Natural killer cell treated with Interleukin-12 subunit alpha and Interleukin-12 subunit beta and Interleukin-15 and Interleukin-18, amount 100 ng/mL, for 72 hours (primary cell): ENCODE measurements at regions not wholly inside any gene's neighbourhood (a gene's known extent, or its start where the extent isn't known, plus 50 kb on each side); places are given as distances from the start of the nearest gene placed in this dataset.
"Not testable (repeated sequence)": the region's sequence is repeated elsewhere in the genome, so short reads cannot be mapped to it uniquely, and the experiment has no call there.

Experiments
- ATAC-seq, 2 donors: fragments of 150-1000 bp; cut with Tn5 transposase in 1 of 2; sonication (Bioruptor Pico), chemical (Tn5 transposase) in 1 of 2; 2 replicates each; pipeline ENCODE4 v1.10.0; 2021
- DNase-seq: peaks from one replicate; pipeline ENCODE4 v3.0.0; 2022; ENCODE audit warnings: low spot score
- H3K27ac Mint-ChIP-seq, 2 donors: 1 replicate in 1 of 2; 2 replicates in 1 of 2; pipeline ENCODE4 v1.8.0; 2022; ENCODE audit warnings: mixed read lengths in 2 of 2, mild to moderate bottlenecking in 1 of 2, moderate library complexity in 1 of 2
- H3K27me3 Mint-ChIP-seq, 2 donors: 1 replicate in 1 of 2; 2 replicates in 1 of 2; pipeline ENCODE4 v1.8.0; 2022; ENCODE audit warnings: mixed read lengths in 2 of 2
- H3K36me3 Mint-ChIP-seq: one replicate; pipeline ENCODE4 v1.8.0; 2022; ENCODE audit warnings: mixed read lengths
- H3K4me1 Mint-ChIP-seq, 2 donors: 1 replicate in 1 of 2; 2 replicates in 1 of 2; pipeline ENCODE4 v1.8.0; 2022; ENCODE audit warnings: low read depth in 2 of 2, mixed read lengths in 2 of 2, mild to moderate bottlenecking in 1 of 2
- H3K4me3 Mint-ChIP-seq: one replicate; pipeline ENCODE4 v1.8.0; 2022; ENCODE audit warnings: mixed read lengths
- H3K9me3 Mint-ChIP-seq: 2 replicates; pipeline ENCODE4 v1.8.0; 2022; ENCODE audit warnings: mixed read lengths

GRCh38 chr12:90589956-90590355 lies 365.0 kb downstream of the CCER1 start:
- DNase-seq, result no peak
- Mint-ChIP-seq H3K27me3 (no peaks in the 10 kb centered on the region), H3K36me3 (no peaks in the 10 kb centered on the region), H3K9me3 (peaks cover 6% of the 10 kb centered on the region), H3K4me1 (no peaks in the 10 kb centered on the region), H3K27ac (no peak overlapping the region), H3K4me3 (no peak overlapping the region)
- no peak for ATAC-seq

GRCh38 chr12:90585640-90586304 lies 369.2 kb downstream of the CCER1 start:
- no peak for DNase-seq
- no peak for ATAC-seq
- peaks cover 9% of the 10 kb centered on the region for H3K9me3 Mint-ChIP-seq
- no peak overlapping the region for H3K4me3 Mint-ChIP-seq
- H3K27me3 Mint-ChIP-seq, result no peaks in the 10 kb centered on the region
- H3K36me3 Mint-ChIP-seq, result no peaks in the 10 kb centered on the region
- H3K27ac Mint-ChIP-seq, result no peak overlapping the region
- no peaks in the 10 kb centered on the region for H3K4me1 Mint-ChIP-seq

- peaks cover 9% of the 10 kb centered on the region for H3K9me3 Mint-ChIP-seq
- no peak overlapping the region for H3K27ac Mint-ChIP-seq
- H3K4me1 Mint-ChIP-seq, result no peaks in the 10 kb centered on the region
- H3K36me3 Mint-ChIP-seq, result no peaks in the 10 kb centered on the region
- ATAC-seq (no peak), DNase-seq (no peak)
- no peak overlapping the region for H3K4me3 Mint-ChIP-seq
- no peaks in the 10 kb centered on the region for H3K27me3 Mint-ChIP-seq
Measured at GRCh38 chr12:90576707-90577106, 378.3 kb downstream of the CCER1 start.

GRCh38 chr12:90575995-90576394 lies 379.0 kb downstream of the CCER1 start:
- DNase-seq, result no peak
- Mint-ChIP-seq H3K27ac (no peak overlapping the region), H3K36me3 (no peaks in the 10 kb centered on the region), H3K27me3 (no peaks in the 10 kb centered on the region), H3K9me3 (peaks cover 9% of the 10 kb centered on the region), H3K4me3 (no peak overlapping the region), H3K4me1 (no peaks in the 10 kb centered on the region)
- ATAC-seq, result no peak

- no peak overlapping the region for H3K4me3 Mint-ChIP-seq
- no peaks in the 10 kb centered on the region for H3K36me3 Mint-ChIP-seq
- no peaks in the 10 kb centered on the region for H3K27me3 Mint-ChIP-seq
- no peak for DNase-seq
- no peaks in the 10 kb centered on the region for H3K4me1 Mint-ChIP-seq
- no peak overlapping the region for H3K27ac Mint-ChIP-seq
- peaks cover 9% of the 10 kb centered on the region for H3K9me3 Mint-ChIP-seq
- ATAC-seq, result no peak
Measured at GRCh38 chr12:90574676-90575075, 380.3 kb downstream of the CCER1 start.

GRCh38 chr12:90572778-90573177 lies 382.2 kb downstream of the CCER1 start:
- no peak for ATAC-seq
- no peaks in the 10 kb centered on the region for H3K4me1 Mint-ChIP-seq
- DNase-seq, result no peak
- H3K4me3 Mint-ChIP-seq, result no peak overlapping the region
- H3K9me3 Mint-ChIP-seq, result peaks cover 4% of the 10 kb centered on the region
- H3K27me3 Mint-ChIP-seq, result no peaks in the 10 kb centered on the region
- H3K27ac Mint-ChIP-seq, result no peak overlapping the region
- no peaks in the 10 kb centered on the region for H3K36me3 Mint-ChIP-seq

- H3K27ac Mint-ChIP-seq, result no peak overlapping the region
- no peaks in the 10 kb centered on the region for H3K36me3 Mint-ChIP-seq
- H3K9me3 Mint-ChIP-seq, result peaks cover 14% of the 10 kb centered on the region
- H3K4me1 Mint-ChIP-seq, result no peaks in the 10 kb centered on the region
- H3K4me3 Mint-ChIP-seq, result no peak overlapping the region
- no peak for DNase-seq
- ATAC-seq, result no peak
- H3K27me3 Mint-ChIP-seq, result no peaks in the 10 kb centered on the region
Measured at GRCh38 chr12:90569685-90570084, 385.3 kb downstream of the CCER1 start.

- DNase-seq (no peak), ATAC-seq (no peak)
- Mint-ChIP-seq H3K9me3 (peaks cover 20% of the 10 kb centered on the region), H3K4me1 (no peaks in the 10 kb centered on the region), H3K4me3 (no peak overlapping the region), H3K27me3 (no peaks in the 10 kb centered on the region), H3K36me3 (no peaks in the 10 kb centered on the region), H3K27ac (no peak overlapping the region)
Measured at GRCh38 chr12:90562671-90563070, 392.3 kb downstream of the CCER1 start.

GRCh38 chr12:90548595-90548994 lies 406.4 kb downstream of the CCER1 start:
- Mint-ChIP-seq H3K36me3 (no peaks in the 10 kb centered on the region), H3K27ac (no peak overlapping the region), H3K27me3 (no peaks in the 10 kb centered on the region), H3K4me1 (no peaks in the 10 kb centered on the region), H3K4me3 (no peak overlapping the region), H3K9me3 (peaks cover 5% of the 10 kb centered on the region)
- ATAC-seq (no peak), DNase-seq (no peak)

GRCh38 chr12:90546511-90546910 lies 408.5 kb downstream of the CCER1 start:
- Mint-ChIP-seq H3K36me3 (no peaks in the 10 kb centered on the region), H3K27me3 (no peaks in the 10 kb centered on the region), H3K4me1 (no peaks in the 10 kb centered on the region), H3K4me3 (no peak overlapping the region), H3K9me3 (peaks cover 5% of the 10 kb centered on the region), H3K27ac (no peak overlapping the region)
- ATAC-seq, result no peak
- no peak for DNase-seq

- H3K4me1 Mint-ChIP-seq, result no peaks in the 10 kb centered on the region
- H3K27ac Mint-ChIP-seq, result no peak overlapping the region
- ATAC-seq, result no peak
- DNase-seq, result no peak
- H3K27me3 Mint-ChIP-seq, result no peaks in the 10 kb centered on the region
- H3K36me3 Mint-ChIP-seq, result no peaks in the 10 kb centered on the region
- peaks cover 5% of the 10 kb centered on the region for H3K9me3 Mint-ChIP-seq
- H3K4me3 Mint-ChIP-seq, result no peak overlapping the region
Measured at GRCh38 chr12:90543841-90544240, 411.1 kb downstream of the CCER1 start.

- no peak for ATAC-seq
- Mint-ChIP-seq H3K27me3 (no peaks in the 10 kb centered on the region), H3K27ac (no peak overlapping the region), H3K4me1 (no peaks in the 10 kb centered on the region), H3K9me3 (peaks cover 5% of the 10 kb centered on the region), H3K36me3 (no peaks in the 10 kb centered on the region), H3K4me3 (no peak overlapping the region)
- no peak for DNase-seq
Measured at GRCh38 chr12:90543374-90543773, 411.6 kb downstream of the CCER1 start.

GRCh38 chr12:90542852-90543251 lies 412.1 kb downstream of the CCER1 start:
- not testable (repeated sequence) for H3K4me3 Mint-ChIP-seq, H3K9me3 Mint-ChIP-seq, H3K27ac Mint-ChIP-seq, ATAC-seq, H3K27me3 Mint-ChIP-seq, H3K4me1 Mint-ChIP-seq, DNase-seq, H3K36me3 Mint-ChIP-seq

GRCh38 chr12:90533828-90534227 lies 421.1 kb downstream of the CCER1 start:
- not testable (repeated sequence) for H3K36me3 Mint-ChIP-seq, DNase-seq, H3K4me1 Mint-ChIP-seq, H3K27ac Mint-ChIP-seq, ATAC-seq, H3K27me3 Mint-ChIP-seq, H3K9me3 Mint-ChIP-seq, H3K4me3 Mint-ChIP-seq
